ENCODE measurements at regions not wholly inside any gene's neighbourhood (a gene's known extent, or its start where the extent isn't known, plus 50 kb on each side); places are given as distances from the start of the nearest gene placed in this dataset.
"Not testable (repeated sequence)": the region's sequence is repeated elsewhere in the genome, so short reads cannot be mapped to it uniquely, and the experiment has no call there.

- Histone ChIP-seq H3K4me2 (no peak overlapping the region), H3K36me3 (replicated peaks; ENCODE audit: insufficient read depth, low read depth) (no peaks in the 10 kb centered on the region), H3K4me1 (ENCODE audit: insufficient read depth) (no peaks in the 10 kb centered on the region), H4K20me1 (ENCODE audit: insufficient read depth, poor library complexity, severe bottlenecking) (no peaks in the 10 kb centered on the region), H3K9me2 (replicated peaks; ENCODE audit: insufficient read depth) (no peaks in the 10 kb centered on the region), H3K4me3 (no peak overlapping the region), H3K27ac (no peak overlapping the region), H2AFZ (no peak overlapping the region), H3K9me3 (ENCODE audit: low read depth) (no peaks in the 10 kb centered on the region), H3K27me3 (no peaks in the 10 kb centered on the region), H3K79me2 (no peaks in the 10 kb centered on the region)
- WGBS (ENCODE audit: low lambda C conversion rate, missing lambda C conversion rate): 100% methylated on average over 1 of the region's 1 CpG
- TF ChIP-seq EZH2phosphoT487 (IDR thresholded peaks at IDR 0.05; ENCODE audit: low read depth, severe bottlenecking, unreplicated experiment): no peak
- TF ChIP-seq EZH2 (IDR thresholded peaks at IDR 0.05; ENCODE audit: borderline replicate concordance): no peak
- TF ChIP-seq, protein P1, sequence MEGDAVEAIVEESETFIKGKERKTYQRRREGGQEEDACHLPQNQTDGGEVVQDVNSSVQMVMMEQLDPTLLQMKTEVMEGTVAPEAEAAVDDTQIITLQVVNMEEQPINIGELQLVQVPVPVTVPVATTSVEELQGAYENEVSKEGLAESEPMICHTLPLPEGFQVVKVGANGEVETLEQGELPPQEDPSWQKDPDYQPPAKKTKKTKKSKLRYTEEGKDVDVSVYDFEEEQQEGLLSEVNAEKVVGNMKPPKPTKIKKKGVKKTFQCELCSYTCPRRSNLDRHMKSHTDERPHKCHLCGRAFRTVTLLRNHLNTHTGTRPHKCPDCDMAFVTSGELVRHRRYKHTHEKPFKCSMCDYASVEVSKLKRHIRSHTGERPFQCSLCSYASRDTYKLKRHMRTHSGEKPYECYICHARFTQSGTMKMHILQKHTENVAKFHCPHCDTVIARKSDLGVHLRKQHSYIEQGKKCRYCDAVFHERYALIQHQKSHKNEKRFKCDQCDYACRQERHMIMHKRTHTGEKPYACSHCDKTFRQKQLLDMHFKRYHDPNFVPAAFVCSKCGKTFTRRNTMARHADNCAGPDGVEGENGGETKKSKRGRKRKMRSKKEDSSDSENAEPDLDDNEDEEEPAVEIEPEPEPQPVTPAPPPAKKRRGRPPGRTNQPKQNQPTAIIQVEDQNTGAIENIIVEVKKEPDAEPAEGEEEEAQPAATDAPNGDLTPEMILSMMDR (IDR thresholded peaks at IDR 0.05; ENCODE audit: poor library complexity): no peak
- DNase-seq (ENCODE audit: low spot score): no peak
Observed at GRCh38 chr1:105088166-105088565, 1338.5 kb downstream of the AMY1C start.

DNA sequence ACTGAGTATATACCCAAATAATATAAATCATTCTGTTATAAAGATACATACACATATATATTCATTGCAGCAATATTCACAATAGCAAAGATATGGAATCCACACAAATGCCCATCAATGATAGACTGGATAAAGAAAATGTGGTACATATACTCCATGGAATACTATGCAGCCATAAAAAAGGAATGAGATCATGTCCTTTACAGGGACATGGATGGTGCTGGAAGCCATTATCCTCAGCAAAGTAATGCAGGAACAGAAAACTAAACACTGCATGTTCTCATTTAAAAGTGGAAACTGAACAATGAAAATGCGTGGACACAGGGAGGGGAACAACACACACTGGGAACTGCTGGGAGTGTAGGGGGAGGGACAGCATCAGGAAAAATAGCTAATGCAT is 1344.2 kb downstream of the AMY1C start:
- WGBS (ENCODE audit: low lambda C conversion rate, missing lambda C conversion rate): 100% methylated on average over 1 of the region's 1 CpG
- H2AFZ ChIP-seq; H4K20me1 ChIP-seq (ENCODE audit: insufficient read depth, poor library complexity, severe bottlenecking); H3K9me2 ChIP-seq (replicated peaks; ENCODE audit: insufficient read depth); DNase-seq (ENCODE audit: low spot score); H3K27ac ChIP-seq; H3K4me1 ChIP-seq (ENCODE audit: insufficient read depth); H3K27me3 ChIP-seq; H3K9me3 ChIP-seq (ENCODE audit: low read depth); H3K36me3 ChIP-seq (replicated peaks; ENCODE audit: insufficient read depth, low read depth); H3K4me3 ChIP-seq; H3K4me2 ChIP-seq; H3K79me2 ChIP-seq: not testable (repeated sequence)

- Histone ChIP-seq H3K79me2 (no peaks in the 10 kb centered on the region), H2AFZ (no peak overlapping the region), H3K9me2 (replicated peaks; ENCODE audit: insufficient read depth) (no peaks in the 10 kb centered on the region), H3K4me3 (no peak overlapping the region), H3K27me3 (no peaks in the 10 kb centered on the region), H3K9me3 (ENCODE audit: low read depth) (no peaks in the 10 kb centered on the region), H3K27ac (no peak overlapping the region), H3K36me3 (replicated peaks; ENCODE audit: insufficient read depth, low read depth) (no peaks in the 10 kb centered on the region), H3K4me1 (ENCODE audit: insufficient read depth) (no peaks in the 10 kb centered on the region), H4K20me1 (ENCODE audit: insufficient read depth, poor library complexity, severe bottlenecking) (no peaks in the 10 kb centered on the region), H3K4me2 (no peak overlapping the region)
- DNase-seq (ENCODE audit: low spot score): no peak
- no peak for TF ChIP-seq EZH2phosphoT487 (IDR thresholded peaks at IDR 0.05; ENCODE audit: low read depth, severe bottlenecking, unreplicated experiment)
- no peak for TF ChIP-seq EZH2 (IDR thresholded peaks at IDR 0.05; ENCODE audit: borderline replicate concordance)
- TF ChIP-seq, protein P1 (IDR thresholded peaks at IDR 0.05; ENCODE audit: poor library complexity): no peak
- 74% methylated on average over 1 of the region's 1 CpG for WGBS (ENCODE audit: low lambda C conversion rate, missing lambda C conversion rate)
Observed at GRCh38 chr1:105100102-105100501, 1350.4 kb downstream of the AMY1C start.

DNA sequence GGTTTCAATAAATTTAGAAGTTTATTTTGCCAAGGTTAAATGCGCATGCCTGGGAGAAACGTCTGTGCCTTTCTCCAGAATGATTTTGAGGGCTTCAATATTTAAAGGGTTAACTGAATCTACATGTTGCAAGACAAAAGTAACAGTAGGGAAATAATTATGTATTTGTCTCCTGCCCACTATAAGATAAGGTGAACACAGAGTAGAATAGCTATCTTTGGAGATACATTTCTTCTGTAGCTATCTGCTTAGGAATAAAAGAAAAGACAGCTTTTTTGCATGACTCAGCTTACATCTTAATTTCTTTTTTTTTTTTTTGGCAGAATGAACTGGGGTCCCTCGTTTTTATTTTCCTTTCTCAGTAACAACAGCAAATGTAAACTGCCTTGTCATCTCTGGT is 1351.6 kb downstream of the AMY1C start:
- Histone ChIP-seq H3K4me1 (ENCODE audit: insufficient read depth) (no peaks in the 10 kb centered on the region), H3K9me2 (replicated peaks; ENCODE audit: insufficient read depth) (no peaks in the 10 kb centered on the region), H3K27ac (no peak overlapping the region), H3K27me3 (no peaks in the 10 kb centered on the region), H2AFZ (no peak overlapping the region), H3K4me2 (no peak overlapping the region), H4K20me1 (ENCODE audit: insufficient read depth, poor library complexity, severe bottlenecking) (no peaks in the 10 kb centered on the region), H3K79me2 (no peaks in the 10 kb centered on the region), H3K9me3 (ENCODE audit: low read depth) (no peaks in the 10 kb centered on the region), H3K4me3 (no peak overlapping the region), H3K36me3 (replicated peaks; ENCODE audit: insufficient read depth, low read depth) (no peaks in the 10 kb centered on the region)
- TF ChIP-seq EZH2 (IDR thresholded peaks at IDR 0.05; ENCODE audit: borderline replicate concordance) (no peak), EZH2phosphoT487 (IDR thresholded peaks at IDR 0.05; ENCODE audit: low read depth, severe bottlenecking, unreplicated experiment) (no peak)
- TF ChIP-seq, protein P1 (IDR thresholded peaks at IDR 0.05; ENCODE audit: poor library complexity): no peak
- no peak for DNase-seq (ENCODE audit: low spot score)
- 63% methylated on average over 3 of the region's 3 CpGs for WGBS (ENCODE audit: low lambda C conversion rate, missing lambda C conversion rate)
